ENCODE measurements at regions not wholly inside any gene's neighbourhood (a gene's known extent, or its start where the extent isn't known, plus 50 kb on each side); places are given as distances from the start of the nearest gene placed in this dataset.

DNA sequence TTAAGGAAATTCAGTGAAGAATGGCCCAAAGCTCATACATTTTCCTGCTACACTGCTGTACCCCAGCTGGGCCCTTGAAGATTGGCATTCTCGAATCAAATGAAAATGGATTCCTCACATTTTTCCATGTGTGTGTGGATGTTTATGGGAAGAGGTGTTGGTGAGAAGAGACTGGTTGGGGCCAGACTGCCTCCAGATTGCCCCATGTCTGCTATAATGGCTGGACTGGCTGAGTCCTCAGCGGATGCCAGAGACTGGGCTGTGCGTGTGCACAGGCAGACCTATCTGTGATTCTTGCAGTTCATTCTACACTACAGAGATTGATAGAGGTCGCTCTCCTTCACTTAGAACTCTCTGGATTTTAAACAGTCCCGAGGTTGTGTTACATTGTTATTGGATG is 183.6 kb upstream of the GDF10 start:
- TF ChIP-seq, protein P1, sequence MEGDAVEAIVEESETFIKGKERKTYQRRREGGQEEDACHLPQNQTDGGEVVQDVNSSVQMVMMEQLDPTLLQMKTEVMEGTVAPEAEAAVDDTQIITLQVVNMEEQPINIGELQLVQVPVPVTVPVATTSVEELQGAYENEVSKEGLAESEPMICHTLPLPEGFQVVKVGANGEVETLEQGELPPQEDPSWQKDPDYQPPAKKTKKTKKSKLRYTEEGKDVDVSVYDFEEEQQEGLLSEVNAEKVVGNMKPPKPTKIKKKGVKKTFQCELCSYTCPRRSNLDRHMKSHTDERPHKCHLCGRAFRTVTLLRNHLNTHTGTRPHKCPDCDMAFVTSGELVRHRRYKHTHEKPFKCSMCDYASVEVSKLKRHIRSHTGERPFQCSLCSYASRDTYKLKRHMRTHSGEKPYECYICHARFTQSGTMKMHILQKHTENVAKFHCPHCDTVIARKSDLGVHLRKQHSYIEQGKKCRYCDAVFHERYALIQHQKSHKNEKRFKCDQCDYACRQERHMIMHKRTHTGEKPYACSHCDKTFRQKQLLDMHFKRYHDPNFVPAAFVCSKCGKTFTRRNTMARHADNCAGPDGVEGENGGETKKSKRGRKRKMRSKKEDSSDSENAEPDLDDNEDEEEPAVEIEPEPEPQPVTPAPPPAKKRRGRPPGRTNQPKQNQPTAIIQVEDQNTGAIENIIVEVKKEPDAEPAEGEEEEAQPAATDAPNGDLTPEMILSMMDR (IDR thresholded peaks at IDR 0.05) = no peak
- TF ChIP-seq POLR2A (IDR thresholded peaks at IDR 0.05) = no peak
